ENCODE measurements at regions not wholly inside any gene's neighbourhood (a gene's known extent, or its start where the extent isn't known, plus 50 kb on each side); places are given as distances from the start of the nearest gene placed in this dataset.

GRCh38 chr14:47833011-47833410 lies 157.6 kb upstream of the MDGA2 start:
- DNase-seq (ENCODE audit: low read depth), result no peak
- no peak overlapping the region for H3K4me3 ChIP-seq (ENCODE audit: low read depth, low read length)
- TF ChIP-seq CTCF (IDR thresholded peaks at IDR 0.05; ENCODE audit: insufficient read depth, low read depth, low read length, missing control alignments), result no peak

GRCh38 chr14:47826809-47827208 lies 151.4 kb upstream of the MDGA2 start:
- DNase-seq (ENCODE audit: low read depth), result no peak
- no peak for TF ChIP-seq CTCF (IDR thresholded peaks at IDR 0.05; ENCODE audit: insufficient read depth, low read depth, low read length, missing control alignments)
- no peak overlapping the region for H3K4me3 ChIP-seq (ENCODE audit: low read depth, low read length)

GRCh38 chr14:47822326-47822725 lies 146.9 kb upstream of the MDGA2 start:
- H3K4me3 ChIP-seq (ENCODE audit: low read depth, low read length), result no peak overlapping the region
- no peak for TF ChIP-seq CTCF (IDR thresholded peaks at IDR 0.05; ENCODE audit: insufficient read depth, low read depth, low read length, missing control alignments)
- DNase-seq (ENCODE audit: low read depth), result no peak

- no peak for TF ChIP-seq CTCF (IDR thresholded peaks at IDR 0.05; ENCODE audit: insufficient read depth, low read depth, low read length, missing control alignments)
- no peak for DNase-seq (ENCODE audit: low read depth)
- H3K4me3 ChIP-seq (ENCODE audit: low read depth, low read length), result no peak overlapping the region
These were observed 145.7 kb upstream of the MDGA2 start for GRCh38 chr14:47821135-47821534.

- no peak for TF ChIP-seq CTCF (IDR thresholded peaks at IDR 0.05; ENCODE audit: insufficient read depth, low read depth, low read length, missing control alignments)
- no peak for DNase-seq (ENCODE audit: low read depth)
These were observed 115.1 kb upstream of the MDGA2 start for GRCh38 chr14:47790477-47790876.

GRCh38 chr14:47785058-47785457 lies 109.7 kb upstream of the MDGA2 start:
- DNase-seq (ENCODE audit: low read depth), result no peak
- H3K4me3 ChIP-seq (ENCODE audit: low read depth, low read length), result no peak overlapping the region
- no peak for TF ChIP-seq CTCF (IDR thresholded peaks at IDR 0.05; ENCODE audit: insufficient read depth, low read depth, low read length, missing control alignments)

More at GRCh38 chr14:47790477-47790876, 115.1 kb upstream of the MDGA2 start:
- H3K4me3 ChIP-seq (ENCODE audit: low read depth, low read length), result no peak overlapping the region

- TF ChIP-seq CTCF (IDR thresholded peaks at IDR 0.05; ENCODE audit: insufficient read depth, low read depth, low read length, missing control alignments), result no peak
These were observed 103.2 kb upstream of the MDGA2 start for GRCh38 chr14:47778631-47779030.

More at GRCh38 chr14:47778631-47779030, 103.2 kb upstream of the MDGA2 start:
- no peak for DNase-seq (ENCODE audit: low read depth)
- no peak overlapping the region for H3K4me3 ChIP-seq (ENCODE audit: low read depth, low read length)
